Right hindlimb (tissue), 1 donor: ENCODE measurements at regions not wholly inside any gene's neighbourhood (a gene's known extent, or its start where the extent isn't known, plus 50 kb on each side); places are given as distances from the start of the nearest gene placed in this dataset.
"Not testable (repeated sequence)": the region's sequence is repeated elsewhere in the genome, so short reads cannot be mapped to it uniquely, and the experiment has no call there.

Source experiments
- DNase-seq: peaks from one replicate; pipeline ENCODE4 v3.0.0-alpha.2; 2018

- no peak for DNase-seq
Observed at GRCh38 chr13:89402211-89402610, 1731.0 kb downstream of the SLITRK5 start.

- DNase-seq = not testable (repeated sequence)
Observed at GRCh38 chr13:89406096-89406495, 1734.9 kb downstream of the SLITRK5 start.

- no peak for DNase-seq
Observed at GRCh38 chr13:89407357-89407756, 1736.2 kb downstream of the SLITRK5 start.

GRCh38 chr13:89432997-89433396 lies 1761.8 kb downstream of the SLITRK5 start:
- DNase-seq = no peak

- DNase-seq = not testable (repeated sequence)
Observed at GRCh38 chr13:89434624-89435023, 1763.5 kb downstream of the SLITRK5 start.

GRCh38 chr13:89454681-89455080 lies 1783.5 kb downstream of the SLITRK5 start:
- no peak for DNase-seq

- DNase-seq = no peak
Observed at GRCh38 chr13:89455225-89455624, 1784.1 kb downstream of the SLITRK5 start.

GRCh38 chr13:89455741-89456140 lies 1784.6 kb downstream of the SLITRK5 start:
- DNase-seq = no peak

GRCh38 chr13:89457977-89458376 lies 1786.8 kb downstream of the SLITRK5 start:
- no peak for DNase-seq

- no peak for DNase-seq
Observed at GRCh38 chr13:89458456-89458855, 1787.3 kb downstream of the SLITRK5 start.

GRCh38 chr13:89460895-89461294 lies 1789.7 kb downstream of the SLITRK5 start:
- DNase-seq = not testable (repeated sequence)

GRCh38 chr13:89465366-89465765 lies 1794.2 kb downstream of the SLITRK5 start:
- no peak for DNase-seq

GRCh38 chr13:89468081-89468480 lies 1796.9 kb downstream of the SLITRK5 start:
- no peak for DNase-seq

GRCh38 chr13:89470901-89471300 lies 1799.7 kb downstream of the SLITRK5 start:
- no peak for DNase-seq

GRCh38 chr13:89474432-89474831 lies 1803.3 kb downstream of the SLITRK5 start:
- no peak for DNase-seq

GRCh38 chr13:89486065-89486464 lies 1814.9 kb downstream of the SLITRK5 start:
- no peak for DNase-seq

- DNase-seq = no peak
Observed at GRCh38 chr13:89486709-89487108, 1815.5 kb downstream of the SLITRK5 start.

GRCh38 chr13:89490661-89491060 lies 1819.5 kb downstream of the SLITRK5 start:
- DNase-seq = no peak

- DNase-seq = no peak
Observed at GRCh38 chr13:89496478-89496877, 1825.3 kb downstream of the SLITRK5 start.

- DNase-seq = no peak
Observed at GRCh38 chr13:89497658-89498057, 1826.5 kb downstream of the SLITRK5 start.

GRCh38 chr13:89502286-89502685 lies 1831.1 kb downstream of the SLITRK5 start:
- no peak for DNase-seq

- peak; percentile 45 for DNase-seq
Observed at GRCh38 chr13:89514534-89515312, 1832.8 kb upstream of the MIR17HG start.

GRCh38 chr13:89515948-89516347 lies 1831.5 kb upstream of the MIR17HG start:
- DNase-seq = no peak

GRCh38 chr13:89518289-89519077 lies 1829.0 kb upstream of the MIR17HG start:
- no peak for DNase-seq
